ENCODE measurements at regions not wholly inside any gene's neighbourhood (a gene's known extent, or its start where the extent isn't known, plus 50 kb on each side); places are given as distances from the start of the nearest gene placed in this dataset.

- peak; percentile 14 for DNase-seq
Observed at GRCh38 chr14:44701563-44702263, 194.6 kb upstream of the FSCB start.

GRCh38 chr14:44700694-44701093, 193.6 kb upstream of the FSCB start:
- no peak for DNase-seq

DNA sequence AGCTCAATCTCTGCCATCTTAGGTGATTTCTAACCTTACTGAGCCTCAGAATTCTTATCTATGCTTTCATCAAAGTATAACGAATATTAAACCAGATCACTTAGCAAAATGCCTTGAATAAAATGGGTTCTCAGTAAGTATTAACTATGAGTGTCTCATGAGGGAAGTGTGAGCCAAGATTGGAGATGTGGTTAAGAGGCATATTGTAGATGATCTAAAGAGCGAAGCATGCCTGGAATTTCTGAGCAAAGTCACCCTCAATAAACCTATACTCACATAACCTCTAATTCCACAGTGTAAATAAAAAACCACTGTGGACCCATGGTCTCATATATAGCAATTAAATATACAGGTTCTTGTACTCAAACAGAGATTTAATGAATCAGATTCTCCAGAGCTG, 193.1 kb upstream of the FSCB start:
- peak; percentile 56 for DNase-seq

- DNase-seq = no peak
Observed at GRCh38 chr14:44699391-44699790, 192.3 kb upstream of the FSCB start.

DNA sequence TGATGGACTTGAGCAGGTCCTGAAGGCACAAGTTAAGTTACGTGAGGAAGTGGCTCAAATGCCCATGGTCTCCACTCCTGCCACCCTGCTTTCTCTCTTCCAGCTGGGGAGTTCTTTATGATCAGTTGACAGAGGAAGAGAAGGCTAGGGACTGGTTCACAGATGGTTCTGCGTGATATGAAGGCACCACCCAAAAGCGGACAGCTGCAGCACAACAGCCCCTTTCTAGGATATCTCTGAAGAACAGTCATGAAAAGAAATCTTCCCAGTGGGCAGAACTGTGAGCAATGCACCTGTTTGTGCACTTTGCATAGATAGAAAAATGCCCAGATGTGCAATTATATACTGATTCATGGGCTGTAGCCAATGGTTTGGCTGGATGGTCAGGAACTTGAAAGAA, 162.4 kb upstream of the FSCB start:
- DNase-seq = no peak

- DNase-seq = no peak
Observed at GRCh38 chr14:44663136-44663535, 156.1 kb upstream of the FSCB start.

GRCh38 chr14:44662250-44662891, 155.3 kb upstream of the FSCB start:
- DNase-seq = no peak

GRCh38 chr14:44658389-44658696, 151.3 kb upstream of the FSCB start:
- no peak for DNase-seq

- peak; percentile 3 for DNase-seq
Observed at GRCh38 chr14:44657696-44658388, 150.8 kb upstream of the FSCB start.

GRCh38 chr14:44657203-44657602, 150.1 kb upstream of the FSCB start:
- no peak for DNase-seq

- DNase-seq = no peak
Observed at GRCh38 chr14:44654591-44654990, 147.5 kb upstream of the FSCB start.

DNA sequence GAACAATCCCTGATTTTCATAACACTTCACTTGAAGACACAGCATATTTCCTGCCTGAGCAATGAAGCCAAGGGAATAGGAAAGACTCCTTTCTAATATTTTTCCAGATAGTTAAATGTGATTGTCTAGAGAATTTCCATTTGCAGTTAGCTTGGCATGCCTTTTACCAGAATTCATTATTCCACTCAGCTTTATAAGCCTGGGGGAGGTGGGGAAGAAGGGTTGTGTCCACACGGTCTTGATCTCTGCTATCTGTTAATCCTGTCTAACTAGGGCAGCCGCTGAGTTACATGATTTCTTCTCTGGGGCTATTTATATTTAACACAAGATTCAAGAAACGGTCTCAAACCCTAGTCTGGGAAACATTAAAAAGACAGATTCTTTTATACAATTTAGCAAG, 146.6 kb upstream of the FSCB start:
- peak; percentile 8 for DNase-seq

- DNase-seq = no peak
Observed at GRCh38 chr14:44652640-44653039, 145.6 kb upstream of the FSCB start.

DNA sequence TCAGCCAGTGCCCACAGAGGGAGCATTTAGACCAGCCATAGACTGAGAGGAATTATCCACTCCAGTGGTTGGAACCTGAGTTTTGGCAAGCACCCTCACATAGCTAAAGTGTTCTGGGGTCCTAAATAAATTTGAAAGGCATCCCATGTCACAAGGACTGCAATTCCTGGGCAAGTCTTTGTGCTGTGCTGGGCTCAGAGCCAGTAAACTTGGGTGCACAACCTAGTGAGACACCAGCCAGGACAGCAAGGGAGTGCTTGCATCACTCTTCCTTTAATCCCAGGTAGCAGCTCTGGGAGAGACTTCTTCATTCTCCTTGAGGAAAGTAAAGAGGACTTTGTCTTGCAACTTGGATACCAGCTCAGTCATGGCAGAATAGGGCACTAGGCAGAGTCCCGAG, 142.0 kb upstream of the FSCB start:
- no peak for DNase-seq

DNA sequence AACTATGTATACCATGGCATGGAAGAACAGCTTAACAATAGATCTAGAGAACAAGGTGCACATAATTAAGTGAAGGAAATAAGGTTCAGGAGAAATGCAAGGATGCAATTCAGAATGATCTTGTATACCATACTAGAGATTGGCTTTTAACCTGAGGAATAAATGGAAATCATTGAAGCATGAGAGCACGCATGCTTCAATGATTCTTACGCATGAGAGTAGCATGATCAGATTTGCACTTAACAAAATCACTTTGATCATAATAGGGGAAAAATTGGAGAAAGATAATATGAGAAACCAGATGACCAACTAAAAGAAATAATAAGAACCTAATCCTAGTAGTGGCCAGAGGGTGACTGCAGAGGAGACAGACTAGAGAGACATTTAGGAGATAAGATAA, 133.3 kb upstream of the FSCB start:
- DNase-seq = no peak

GRCh38 chr14:44639781-44640385, 132.8 kb upstream of the FSCB start:
- DNase-seq = no peak

- no peak for DNase-seq
Observed at GRCh38 chr14:44634692-44635091, 127.6 kb upstream of the FSCB start.

- no peak for DNase-seq
Observed at GRCh38 chr14:44626423-44626822, 119.3 kb upstream of the FSCB start.

DNA sequence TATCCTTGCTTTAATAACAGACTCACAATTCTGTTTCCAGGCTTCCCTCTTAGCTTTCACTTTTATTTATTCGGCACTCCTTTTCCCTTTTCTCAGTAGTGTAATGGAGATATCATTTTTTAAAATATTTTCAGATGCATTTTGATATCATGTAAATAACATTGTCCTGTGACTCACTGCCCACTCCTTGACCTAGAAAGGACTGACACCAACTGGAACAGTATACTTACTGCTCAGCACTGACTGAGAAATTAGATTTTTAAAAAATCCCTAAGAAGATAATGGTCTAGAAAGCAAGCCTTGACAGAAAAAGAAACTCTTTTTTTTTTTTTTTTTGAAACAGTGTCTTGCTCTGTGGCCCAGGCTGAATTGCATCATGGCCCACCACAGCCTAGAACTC, 118.0 kb upstream of the FSCB start:
- DNase-seq = no peak

DNA sequence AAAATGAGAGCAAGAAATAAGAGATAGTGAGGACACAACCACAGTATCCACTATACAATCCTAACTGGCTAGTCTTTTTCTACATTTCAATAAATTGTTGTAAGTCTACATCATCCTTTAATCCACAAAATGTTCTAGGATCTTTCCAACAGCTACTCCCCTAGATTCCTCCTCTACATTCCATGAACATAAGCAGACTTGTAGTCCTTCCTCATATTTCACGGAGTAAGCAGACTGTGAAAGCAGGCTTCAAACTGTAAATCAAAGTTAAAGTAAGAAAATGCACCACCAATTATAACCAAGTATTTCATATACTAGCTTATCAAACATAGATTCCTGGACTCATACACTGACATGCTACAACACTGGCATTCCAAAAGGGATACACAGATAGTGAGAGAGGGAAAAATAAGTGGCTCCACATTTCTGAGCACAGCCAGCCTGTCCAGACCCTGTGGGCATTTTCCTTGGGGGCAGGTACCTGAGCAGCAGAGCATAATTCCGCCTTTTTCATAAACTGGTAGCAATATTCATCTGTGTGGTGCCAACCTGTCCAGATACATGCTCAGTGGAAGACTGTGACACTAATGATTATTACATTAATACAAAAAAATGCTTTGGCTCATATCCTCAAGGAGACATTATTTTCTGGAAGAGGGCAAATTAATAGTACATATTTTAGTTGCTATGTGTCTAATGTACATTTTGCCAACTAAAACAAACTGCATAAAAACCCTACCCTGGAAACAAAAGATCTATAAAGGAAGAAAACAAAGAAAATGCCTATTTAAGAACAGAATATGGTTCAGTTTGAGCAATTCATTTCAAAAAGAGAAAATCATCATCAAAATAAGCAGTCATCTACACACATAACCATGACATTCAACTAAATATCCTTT, 113.3 kb upstream of the FSCB start:
- peak; percentile 19 for DNase-seq

GRCh38 chr14:44616204-44616603, 109.1 kb upstream of the FSCB start:
- DNase-seq = no peak

GRCh38 chr14:44613061-44613712, 106.1 kb upstream of the FSCB start:
- no peak for DNase-seq
